HG02870 (cell line): ENCODE measurements at regions not wholly inside any gene's neighbourhood (a gene's known extent, or its start where the extent isn't known, plus 50 kb on each side); places are given as distances from the start of the nearest gene placed in this dataset.
"Not testable (repeated sequence)": the region's sequence is repeated elsewhere in the genome, so short reads cannot be mapped to it uniquely, and the experiment has no call there.

Experiments used
- ATAC-seq: cut with Tn5 transposase; IDR thresholded peaks from one replicate; pipeline ENCODE4 v1.9.1; 2021; ENCODE audit warnings: mild to moderate bottlenecking, moderate library complexity; ENCODE audit not compliant: unreplicated experiment

GRCh38 chr4:49226216-49226866 lies 240.3 kb downstream of the CWH43 start:
- ATAC-seq, result not testable (repeated sequence)

GRCh38 chr4:49227941-49228340 lies 241.9 kb downstream of the CWH43 start:
- not testable (repeated sequence) for ATAC-seq

- ATAC-seq, result not testable (repeated sequence)
Observed at GRCh38 chr4:49229243-49229642, 243.2 kb downstream of the CWH43 start.

GRCh38 chr4:49229713-49230112 lies 243.6 kb downstream of the CWH43 start:
- not testable (repeated sequence) for ATAC-seq

- ATAC-seq, result not testable (repeated sequence)
Observed at GRCh38 chr4:49233346-49233745, 247.3 kb downstream of the CWH43 start.

- not testable (repeated sequence) for ATAC-seq
Observed at GRCh38 chr4:49233749-49234148, 247.7 kb downstream of the CWH43 start.

GRCh38 chr4:49234382-49234781 lies 248.3 kb downstream of the CWH43 start:
- ATAC-seq, result not testable (repeated sequence)

GRCh38 chr4:49235413-49236160 lies 249.5 kb downstream of the CWH43 start:
- not testable (repeated sequence) for ATAC-seq

- not testable (repeated sequence) for ATAC-seq
Observed at GRCh38 chr4:49236474-49236873, 250.4 kb downstream of the CWH43 start.

GRCh38 chr4:49241295-49241694 lies 255.2 kb downstream of the CWH43 start:
- not testable (repeated sequence) for ATAC-seq

GRCh38 chr4:49262786-49263185 lies 276.7 kb downstream of the CWH43 start:
- not testable (repeated sequence) for ATAC-seq

GRCh38 chr4:49270435-49270834 lies 284.4 kb downstream of the CWH43 start:
- not testable (repeated sequence) for ATAC-seq

- not testable (repeated sequence) for ATAC-seq
Observed at GRCh38 chr4:49270912-49271311, 284.8 kb downstream of the CWH43 start.

GRCh38 chr4:49285905-49286304 lies 299.8 kb downstream of the CWH43 start:
- not testable (repeated sequence) for ATAC-seq

- ATAC-seq, result not testable (repeated sequence)
Observed at GRCh38 chr4:49286926-49287745, 301.1 kb downstream of the CWH43 start.

GRCh38 chr4:49287893-49288292 lies 301.8 kb downstream of the CWH43 start:
- ATAC-seq, result not testable (repeated sequence)

- not testable (repeated sequence) for ATAC-seq
Observed at GRCh38 chr4:49288796-49289195, 302.7 kb downstream of the CWH43 start.

GRCh38 chr4:49314815-49315214 lies 328.7 kb downstream of the CWH43 start:
- not testable (repeated sequence) for ATAC-seq

- ATAC-seq, result not testable (repeated sequence)
Observed at GRCh38 chr4:49320725-49321410, 334.8 kb downstream of the CWH43 start.

GRCh38 chr4:49321511-49322300 lies 335.6 kb downstream of the CWH43 start:
- not testable (repeated sequence) for ATAC-seq
